K562 (cell line): ENCODE measurements at regions not wholly inside any gene's neighbourhood (a gene's known extent, or its start where the extent isn't known, plus 50 kb on each side); places are given as distances from the start of the nearest gene placed in this dataset.

Experiments
- ATAC-seq: fragments of 200-7000 bp; cut with Tn5 transposase; 3 replicates; pipeline ENCODE4 v1.9.1; 2020; ENCODE audit warnings: moderate library complexity
- BruUV-seq: library from RNA; stranded (reverse); fragments of 400-500 nt; replicated peaks from 2 replicates; lab custom pipeline; 2021; lab: Mats Ljungman, UMichigan
- CTCF ChIA-PET: fragments of 300-600 bp; formaldehyde crosslinking; extraction: SDS; loops from one replicate; lab custom pipeline; 2021; ENCODE audit warnings: low intra/inter-chr PET ratio; lab: Yijun Ruan, JAX
- POLR2A ChIA-PET: fragments of 300-600, 350-650 bp; sonication (Branson Sonifier 250); formaldehyde crosslinking; extraction: SDS; loops from one replicate; lab custom pipeline; 2021; ENCODE audit warnings: antibody characterized with exemption, inconsistent platforms; lab: Yijun Ruan, JAX
- DNase-seq, 4 experiments: peaks; one replicate each; pipeline versions ENCODE4 v3.0.0 to v3.0.0-alpha.2; 2011 to 2018; ENCODE audit warnings: low spot score in 3 of 4, mixed read lengths in 3 of 4; ENCODE audit errors: extremely low read depth in 1 of 4
- FAIRE-seq: peaks from 2 replicates; lab custom pipeline; 2011; peaks lifted over from hg19 to GRCh38; lab: Jason Lieb, UNC
- H2AFZ ChIP-seq: 2 replicates; pipeline ENCODE4 v1.6.0; 2011; ENCODE audit warnings: low read depth, low read length, control low read depth, inconsistent platforms
- H3K27ac ChIP-seq: fragments of 200-600 bp; 3 replicates; pipeline ENCODE4 v1.8.0; 2011; ENCODE audit warnings: low read depth, mild to moderate bottlenecking, control low read depth, inconsistent platforms, low read length, moderate library complexity, mixed read lengths; ENCODE audit errors: extremely low read depth
- H3K27me3 ChIP-seq, 2 experiments: fragments of 300-600 bp in 1 of 2; 2 replicates in 1 of 2; 3 replicates in 1 of 2; pipeline versions ENCODE4 v1.6.0 to v1.8.0; 2011; ENCODE audit warnings: inconsistent platforms in 2 of 2, low read length in 2 of 2, mild to moderate bottlenecking in 1 of 2, mixed read lengths in 1 of 2, moderate library complexity in 1 of 2; ENCODE audit not compliant: control insufficient read depth in 2 of 2, insufficient read depth in 2 of 2
- H3K36me3 ChIP-seq: fragments of 300-600 bp; 3 replicates; pipeline ENCODE4 v1.8.0; 2011; ENCODE audit warnings: mild to moderate bottlenecking, low read length, inconsistent platforms; ENCODE audit not compliant: control insufficient read depth, insufficient read depth
- H3K4me1 ChIP-seq, 2 experiments: fragments of 200-600 bp in 1 of 2; replicated peaks in 1 of 2; 2 replicates in 1 of 2; 3 replicates in 1 of 2; pipeline versions ENCODE4 v1.5.1 to v1.8.0; 2011; ENCODE audit warnings: inconsistent platforms in 2 of 2, low read length in 2 of 2, mild to moderate bottlenecking in 1 of 2, mixed read lengths in 1 of 2, moderate library complexity in 1 of 2; ENCODE audit not compliant: control insufficient read depth in 2 of 2, insufficient read depth in 2 of 2
- H3K4me2 ChIP-seq: 2 replicates; pipeline ENCODE4 v1.6.1; 2011; ENCODE audit warnings: low read length, control low read depth, inconsistent platforms, mixed read lengths; ENCODE audit not compliant: insufficient read depth
- H3K4me3 ChIP-seq: fragments of 200-600 bp; sonication (generic), shearing (Covaris generic); 2 replicates; pipeline ENCODE4 v1.5.1; 2016; ENCODE audit warnings: control low read depth, inconsistent platforms
- H3K79me2 ChIP-seq: fragments of 200-600 bp; 3 replicates; pipeline ENCODE4 v1.8.0; 2011; ENCODE audit warnings: low read length, inconsistent platforms; ENCODE audit not compliant: control insufficient read depth, insufficient read depth
- H3K9ac ChIP-seq, 2 experiments: 2 replicates each; pipeline versions ENCODE4 v1.6.0 to v1.6.1; 2011; ENCODE audit warnings: low read depth in 2 of 2, low read length in 2 of 2, control low read depth in 1 of 2, inconsistent platforms in 1 of 2, mild to moderate bottlenecking in 1 of 2, mixed read lengths in 1 of 2; ENCODE audit not compliant: insufficient read depth in 1 of 2
- H3K9me1 ChIP-seq: one replicate; pipeline ENCODE4 v1.6.0; 2011; ENCODE audit warnings: inconsistent platforms, mild to moderate bottlenecking, low read length, moderate library complexity; ENCODE audit not compliant: control insufficient read depth, insufficient read depth
- H3K9me3 ChIP-seq: replicated peaks from 2 replicates; pipeline ENCODE4 v1.5.1; 2011; ENCODE audit warnings: low read depth, low read length, inconsistent platforms; ENCODE audit not compliant: control insufficient read depth, insufficient read depth
- H4K20me1 ChIP-seq: replicated peaks from 2 replicates; pipeline ENCODE4 v1.6.1; 2011; ENCODE audit warnings: low read length, inconsistent platforms, mixed read lengths; ENCODE audit not compliant: control insufficient read depth, insufficient read depth
- ATF1 ChIP-seq, 2 experiments: fragments of 450-650 bp in 1 of 2; IDR thresholded peaks; 2 replicates each; pipeline ENCODE4 v1.6.1; 2016; ENCODE audit warnings: missing compliant biosample characterization in 1 of 2, missing genetic modification characterization in 1 of 2
- MEF2A ChIP-seq: IDR thresholded peaks from 2 replicates; pipeline ENCODE4 v1.6.1; 2011; ENCODE audit warnings: low read depth, mild to moderate bottlenecking, low read length, moderate library complexity; ENCODE audit not compliant: control insufficient read depth
- MXI1 ChIP-seq: IDR thresholded peaks from 2 replicates; pipeline ENCODE4 v1.6.1; 2011; ENCODE audit warnings: low read depth, mild to moderate bottlenecking, improper control_type of control experiment, low read length
- NRF1 ChIP-seq, 2 experiments: fragments of 450-650 bp; IDR thresholded peaks in 1 of 2; conservative IDR thresholded peaks in 1 of 2; 2 replicates each; pipeline ENCODE4 v1.6.1; 2014; ENCODE audit warnings: mild to moderate bottlenecking in 2 of 2
- POU5F1 ChIP-seq: fragments of 150-350 bp; IDR thresholded peaks from 2 replicates; pipeline ENCODE4 v1.6.1; 2014; ENCODE audit warnings: borderline replicate concordance, low read length, low read depth, mild to moderate bottlenecking; ENCODE audit not compliant: partially characterized antibody
- SP2 ChIP-seq: IDR thresholded peaks from 2 replicates; pipeline ENCODE4 v1.6.1; 2011; ENCODE audit warnings: mild to moderate bottlenecking, low read depth, low read length, moderate library complexity; ENCODE audit not compliant: poor library complexity, severe bottlenecking; ENCODE audit errors: extremely low read depth
- TRIM28 ChIP-seq: fragments of 450-650 bp; IDR thresholded peaks from 2 replicates; pipeline ENCODE4 v1.6.1; 2017
- ZKSCAN8 ChIP-seq: fragments of 200-800 bp; sonication (Bioruptor generic); IDR thresholded peaks from 2 replicates; pipeline ENCODE4 v1.6.1; 2016; ENCODE audit warnings: missing genetic modification characterization, missing compliant biosample characterization
- ZNF280B ChIP-seq: fragments of 250-450 bp; sonication (Bioruptor Pico); IDR thresholded peaks from 2 replicates; pipeline ENCODE4 v1.5.1; 2021; ENCODE audit warnings: mild to moderate bottlenecking
- ZZZ3 ChIP-seq: fragments of 450-650 bp; IDR thresholded peaks from 2 replicates; pipeline ENCODE4 v1.6.1; 2016; ENCODE audit warnings: antibody characterized with exemption, mild to moderate bottlenecking, moderate library complexity
- in situ Hi-C: fragments of 300-500 bp; cut with MboI; formaldehyde crosslinking; loops from 4 replicates; pipeline ENCODE4 v1.15.0; 2018; ENCODE audit warnings: inconsistent platforms, mixed read lengths
- intact Hi-C: fragments of 100-400 bp; cut with micrococcal nuclease; formaldehyde crosslinking; loops from 2 replicates; pipeline ENCODE4 v1.14.2; 2022
- TF ChIP-seq, protein P1 (sequence below): fragments of 250-450 bp; sonication (Bioruptor Pico); IDR thresholded peaks from 2 replicates; pipeline ENCODE4 v1.4.0; 2020; ENCODE audit warnings: borderline replicate concordance

GRCh38 chr4:79772510-79772909 lies 300.5 kb downstream of the ANTXR2 start:
- no peak for ATAC-seq
- no peak overlapping the region for H3K9ac ChIP-seq
- no peak overlapping the region for H3K4me3 ChIP-seq
- intact Hi-C loops (no loop called here), in situ Hi-C loops (no loop called here)
- no peaks in the 10 kb centered on the region for H3K36me3 ChIP-seq
- no peak overlapping the region for H2AFZ ChIP-seq
- no TSS peak for BruUV-seq
- no peaks in the 10 kb centered on the region for H3K9me1 ChIP-seq
- ChIA-PET CTCF (no interaction called here), POLR2A (no interaction called here)
- H3K9me3 ChIP-seq, result no peaks in the 10 kb centered on the region; the same call in 1 of the 2 replicates
- no peak overlapping the region for H3K4me2 ChIP-seq
- no peak overlapping the region for H3K27ac ChIP-seq
- H3K4me1 ChIP-seq, result no peaks in the 10 kb centered on the region
- no peak for DNase-seq
- no peak for FAIRE-seq
- no peaks in the 10 kb centered on the region for H4K20me1 ChIP-seq
- TF ChIP-seq TRIM28 (peak; percentile 66; the same call in 1 of the 2 replicates), SP2 (no peak), MEF2A (no peak), ZZZ3 (no peak), MXI1 (no peak), ZKSCAN8 (CRISPR knock-in tag) (no peak), ZNF280B (CRISPR knock-in tag) (peak; percentile 78; the same call in 1 of the 2 replicates), POU5F1 (no peak), ATF1 (CRISPR knock-in tag; IDR thresholded peaks at IDR 0.05) (no peak), ATF1 (tag; IDR thresholded peaks at IDR 0.05) (no peak), NRF1 (conservative IDR thresholded peaks at IDR 0.05 in 1 of 2, IDR thresholded peaks at IDR 0.05 in 1 of 2) (no peak)
- TF ChIP-seq, protein P1, sequence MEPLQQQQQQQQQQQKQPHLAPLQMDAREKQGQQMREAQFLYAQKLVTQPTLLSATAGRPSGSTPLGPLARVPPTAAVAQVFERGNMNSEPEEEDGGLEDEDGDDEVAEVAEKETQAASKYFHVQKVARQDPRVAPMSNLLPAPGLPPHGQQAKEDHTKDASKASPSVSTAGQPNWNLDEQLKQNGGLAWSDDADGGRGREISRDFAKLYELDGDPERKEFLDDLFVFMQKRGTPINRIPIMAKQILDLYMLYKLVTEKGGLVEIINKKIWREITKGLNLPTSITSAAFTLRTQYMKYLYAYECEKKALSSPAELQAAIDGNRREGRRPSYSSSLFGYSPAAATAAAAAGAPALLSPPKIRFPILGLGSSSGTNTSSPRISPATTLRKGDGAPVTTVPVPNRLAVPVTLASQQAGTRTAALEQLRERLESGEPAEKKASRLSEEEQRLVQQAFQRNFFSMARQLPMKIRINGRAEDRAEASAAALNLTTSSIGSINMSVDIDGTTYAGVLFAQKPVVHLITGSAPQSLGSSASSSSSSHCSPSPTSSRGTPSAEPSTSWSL (CRISPR knock-in tag), result no peak
- H3K27me3 ChIP-seq, result no peaks in the 10 kb centered on the region
- no peaks in the 10 kb centered on the region for H3K79me2 ChIP-seq
